ENCODE measurements at regions not wholly inside any gene's neighbourhood (a gene's known extent, or its start where the extent isn't known, plus 50 kb on each side); places are given as distances from the start of the nearest gene placed in this dataset.

- H3K4me1 ChIP-seq, result no peaks in the 10 kb centered on the region
- WGBS, result 83% methylated on average over 13 of the region's 13 CpGs
- TF ChIP-seq EP300 (IDR thresholded peaks at IDR 0.05) (no peak), POLR2AphosphoS5 (IDR thresholded peaks at IDR 0.05) (no peak), CTCF (IDR thresholded peaks at IDR 0.05) (no peak)
- no peak overlapping the region for H3K4me3 ChIP-seq
- peak; percentile 55 for DNase-seq (ENCODE audit: extremely low spot score)
- H3K27ac ChIP-seq (replicated peaks in 1 of 4), result no peak overlapping the region
- H3K9me3 ChIP-seq, result peaks cover 0 to 10% (median 3%) of the 10 kb centered on the region in 4 donors
- intact Hi-C loops (cut with DNase I), result no loop called here
- peaks cover 0 to under 1% (median 0%) of the 10 kb centered on the region in 4 donors for H3K27me3 ChIP-seq
- no peaks in the 10 kb centered on the region for H3K36me3 ChIP-seq
These were observed 464.0 kb downstream of the EIPR1 start for GRCh38 chr2:2913601-2914120.

- Histone ChIP-seq H3K9me3 (peaks cover 0 to 10% (median 3%) of the 10 kb centered on the region in 4 donors), H3K4me1 (no peaks in the 10 kb centered on the region), H3K27ac (replicated peaks in 1 of 4) (no peak overlapping the region), H3K4me3 (no peak overlapping the region), H3K36me3 (no peaks in the 10 kb centered on the region), H3K27me3 (no peaks in the 10 kb centered on the region)
- 82% methylated on average over 9 of the region's 10 CpGs for WGBS
- peak; percentile 75 for DNase-seq (ENCODE audit: extremely low spot score)
- intact Hi-C loops (cut with DNase I), result no loop called here
- TF ChIP-seq CTCF (IDR thresholded peaks at IDR 0.05), result no peak
- no peak for TF ChIP-seq POLR2A (IDR thresholded peaks at IDR 0.05; ENCODE audit: low read depth)
- no peak for TF ChIP-seq POLR2AphosphoS5 (IDR thresholded peaks at IDR 0.05)
- TF ChIP-seq EP300 (IDR thresholded peaks at IDR 0.05), result no peak
These were observed 464.9 kb downstream of the EIPR1 start for GRCh38 chr2:2912731-2913130.

- Histone ChIP-seq H3K27ac (replicated peaks in 1 of 4) (no peak overlapping the region), H3K4me1 (no peaks in the 10 kb centered on the region), H3K27me3 (no peaks in the 10 kb centered on the region), H3K4me3 (no peak overlapping the region), H3K9me3 (peaks cover 0 to 10% (median 3%) of the 10 kb centered on the region in 4 donors), H3K36me3 (no peaks in the 10 kb centered on the region)
- 87% methylated on average over 3 of the region's 3 CpGs for WGBS
- no peak for TF ChIP-seq EP300 (IDR thresholded peaks at IDR 0.05)
- no peak for TF ChIP-seq CTCF (IDR thresholded peaks at IDR 0.05)
- no peak for TF ChIP-seq POLR2AphosphoS5 (IDR thresholded peaks at IDR 0.05)
- no peak for TF ChIP-seq POLR2A (IDR thresholded peaks at IDR 0.05; ENCODE audit: low read depth)
- DNase-seq (ENCODE audit: extremely low spot score), result no peak
- intact Hi-C loops (cut with DNase I), result no loop called here
These were observed 465.3 kb downstream of the EIPR1 start for GRCh38 chr2:2912293-2912692.

- no peak overlapping the region for H3K27ac ChIP-seq (replicated peaks in 1 of 4)
- DNase-seq (ENCODE audit: extremely low spot score), result peak; percentile 57
- TF ChIP-seq POLR2A (IDR thresholded peaks at IDR 0.05; ENCODE audit: low read depth), result no peak
- TF ChIP-seq CTCF (IDR thresholded peaks at IDR 0.05), result no peak
- TF ChIP-seq EP300 (IDR thresholded peaks at IDR 0.05), result no peak
- no peak for TF ChIP-seq POLR2AphosphoS5 (IDR thresholded peaks at IDR 0.05)
- H3K27me3 ChIP-seq, result no peaks in the 10 kb centered on the region
- H3K9me3 ChIP-seq, result peaks cover 0 to 3% (median 0%) of the 10 kb centered on the region in 4 donors
- no peaks in the 10 kb centered on the region for H3K4me1 ChIP-seq
- no peak overlapping the region for H3K4me3 ChIP-seq
- no peaks in the 10 kb centered on the region for H3K36me3 ChIP-seq
- intact Hi-C loops (cut with DNase I), result no loop called here
- WGBS, result 92% methylated on average over 7 of the region's 7 CpGs
These were observed 467.4 kb downstream of the EIPR1 start for GRCh38 chr2:2910259-2910658.
